H54 (cell line): ENCODE measurements at regions not wholly inside any gene's neighbourhood (a gene's known extent, or its start where the extent isn't known, plus 50 kb on each side); places are given as distances from the start of the nearest gene placed in this dataset.
"Not testable (repeated sequence)": the region's sequence is repeated elsewhere in the genome, so short reads cannot be mapped to it uniquely, and the experiment has no call there.

ENCODE experiments used
- DNase-seq: peaks from one replicate; pipeline ENCODE4 v3.0.0; 2011; ENCODE audit warnings: low spot score, mixed read lengths; ENCODE audit not compliant: insufficient read length
- FAIRE-seq: peaks from 3 replicates; lab custom pipeline; 2011; peaks lifted over from hg19 to GRCh38; lab: Jason Lieb, UNC
- POLR2A ChIP-seq: IDR thresholded peaks from 2 replicates; pipeline ENCODE4 v1.6.1; 2011; ENCODE audit warnings: low read depth, mild to moderate bottlenecking, low read length

- no peak for TF ChIP-seq POLR2A
- FAIRE-seq (no peak), DNase-seq (no peak)
Observed at GRCh38 chrX:138018145-138018799, 452.3 kb downstream of the ZIC3 start.

GRCh38 chrX:138020941-138021340 lies 455.0 kb downstream of the ZIC3 start:
- no peak for FAIRE-seq
- no peak for DNase-seq
- no peak for TF ChIP-seq POLR2A

DNA sequence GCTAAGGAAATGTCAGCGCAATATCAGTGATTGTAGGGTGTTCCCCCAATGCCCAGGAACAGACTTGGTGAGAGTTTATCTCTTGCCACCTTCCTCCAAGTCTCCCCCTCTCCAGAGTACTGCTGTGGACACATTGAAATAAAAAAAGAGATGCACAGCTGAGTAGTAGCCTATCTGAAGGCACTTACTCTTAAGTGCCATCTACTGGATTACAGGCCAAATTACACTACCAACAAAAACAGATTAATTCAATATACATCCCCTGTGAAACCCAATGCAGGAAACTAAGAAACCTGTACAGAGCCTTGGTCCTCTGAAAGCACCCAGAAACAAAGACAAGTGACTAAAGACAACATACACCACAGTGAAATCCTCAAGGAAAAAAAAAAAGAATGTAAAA lies 460.3 kb downstream of the ZIC3 start:
- FAIRE-seq (no peak), DNase-seq (no peak)
- no peak for TF ChIP-seq POLR2A

- DNase-seq (no peak), FAIRE-seq (no peak)
- TF ChIP-seq POLR2A: no peak
Observed at GRCh38 chrX:138031715-138032114, 465.8 kb downstream of the ZIC3 start.

DNA sequence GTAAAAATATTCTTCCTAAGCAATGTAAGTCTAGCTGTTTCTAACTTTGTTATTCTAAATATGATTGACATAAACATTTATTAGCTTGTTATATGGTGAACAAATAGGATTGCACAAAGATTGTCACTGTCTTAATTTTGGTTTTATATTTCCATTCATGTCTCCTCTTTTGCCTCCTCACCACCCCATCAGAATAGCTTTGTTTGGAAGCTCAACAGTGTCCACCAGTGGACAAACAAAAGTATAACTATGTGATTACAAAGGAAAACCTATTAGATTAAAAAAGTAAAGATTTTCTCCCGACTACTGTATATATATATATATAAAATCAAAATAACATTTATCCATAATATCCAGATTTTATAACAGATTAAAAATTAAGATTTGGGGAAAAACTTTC lies 468.2 kb downstream of the ZIC3 start:
- TF ChIP-seq POLR2A: no peak
- DNase-seq (no peak), FAIRE-seq (no peak)

GRCh38 chrX:138037548-138037947 lies 471.6 kb downstream of the ZIC3 start:
- FAIRE-seq: no peak
- TF ChIP-seq POLR2A: no peak
- DNase-seq: no peak

- TF ChIP-seq POLR2A: no peak
- FAIRE-seq (no peak), DNase-seq (no peak)
Observed at GRCh38 chrX:138057883-138058282, 492.0 kb downstream of the ZIC3 start.

DNA sequence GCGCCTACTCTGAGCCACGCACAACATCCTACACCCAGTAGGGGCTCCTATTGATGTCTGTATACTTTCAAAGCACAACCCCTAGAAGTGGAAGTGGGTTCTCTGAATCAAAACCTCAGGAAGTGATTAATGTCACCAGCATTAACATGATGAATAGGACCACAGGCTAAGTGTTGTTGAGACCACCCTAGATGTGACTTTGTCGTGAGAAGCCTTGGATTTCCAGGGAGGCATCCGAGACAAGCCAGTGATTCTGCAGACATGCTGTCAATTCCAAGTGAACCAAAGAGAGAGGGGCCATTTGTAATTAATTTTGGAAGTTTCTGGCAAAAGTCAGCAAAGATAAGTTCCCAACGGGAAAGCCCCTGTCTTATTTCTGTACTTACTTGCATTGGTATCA lies 493.0 kb downstream of the ZIC3 start:
- FAIRE-seq: no peak

GRCh38 chrX:138067415-138067814 lies 501.5 kb downstream of the ZIC3 start:
- FAIRE-seq (no peak), DNase-seq (no peak)
- no peak for TF ChIP-seq POLR2A

More for the DNA sequence above, 493.0 kb downstream of the ZIC3 start:
- TF ChIP-seq POLR2A: no peak
- DNase-seq: no peak

DNA sequence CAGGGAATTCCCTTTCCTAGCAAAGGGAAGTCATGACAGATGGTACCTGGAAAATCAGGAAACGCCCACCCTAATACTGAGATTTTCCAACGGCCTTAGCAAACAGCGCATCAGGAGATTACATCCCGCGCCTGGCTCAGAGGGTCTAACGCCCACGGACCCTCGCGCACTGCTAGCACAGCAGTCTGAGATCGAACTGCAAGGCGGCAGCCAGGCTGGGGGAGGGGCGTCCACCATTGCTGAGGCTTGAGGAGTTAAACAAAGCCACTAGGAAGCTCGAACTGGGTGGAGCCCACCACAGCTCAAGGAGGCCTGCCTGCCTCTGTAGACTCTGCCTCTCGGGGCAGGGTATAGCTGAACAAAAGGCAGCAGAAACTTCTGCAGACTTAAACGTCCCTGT lies 507.7 kb downstream of the ZIC3 start:
- no peak for DNase-seq
- no peak for TF ChIP-seq POLR2A
- no peak for FAIRE-seq

DNA sequence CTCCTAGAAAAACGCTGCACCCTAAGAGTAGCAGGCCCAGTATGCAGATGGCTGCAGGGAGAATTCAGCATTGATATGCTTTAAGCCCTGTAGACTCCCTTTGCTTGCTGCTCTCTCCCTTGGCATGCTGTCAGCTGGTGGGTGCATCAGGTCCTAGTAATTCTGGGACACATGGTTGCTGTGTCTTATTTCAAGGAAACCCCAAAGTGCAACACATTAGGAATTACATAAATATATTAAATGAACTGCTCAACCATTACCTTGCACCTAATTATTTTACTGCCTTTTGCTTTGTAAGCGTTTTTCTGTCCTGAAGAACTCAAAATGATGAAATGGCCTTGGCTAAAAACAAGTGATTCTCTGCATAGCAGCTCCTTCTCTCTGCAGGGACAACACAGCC lies 516.3 kb downstream of the ZIC3 start:
- DNase-seq: no peak
- TF ChIP-seq POLR2A: no peak
- FAIRE-seq: no peak

DNA sequence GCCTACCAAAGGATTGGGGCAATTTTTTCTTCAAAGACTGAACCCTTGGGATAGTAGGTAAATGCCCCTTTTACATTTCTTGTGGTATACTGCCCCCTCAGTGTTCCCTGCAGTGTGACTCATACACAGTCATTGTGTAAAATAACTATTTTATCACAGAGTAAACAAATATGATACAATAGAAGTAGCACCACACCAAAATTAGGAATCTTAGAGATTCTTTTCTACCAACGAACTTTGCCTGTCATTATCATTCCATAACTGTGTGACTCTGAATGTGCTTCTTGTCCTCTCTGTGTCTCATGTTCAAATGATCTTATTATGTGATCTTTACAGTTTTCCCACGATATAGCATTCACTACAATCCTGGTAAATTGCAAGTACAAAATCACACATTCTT lies 517.0 kb downstream of the ZIC3 start:
- TF ChIP-seq POLR2A: no peak
- FAIRE-seq (no peak), DNase-seq (no peak)

DNA sequence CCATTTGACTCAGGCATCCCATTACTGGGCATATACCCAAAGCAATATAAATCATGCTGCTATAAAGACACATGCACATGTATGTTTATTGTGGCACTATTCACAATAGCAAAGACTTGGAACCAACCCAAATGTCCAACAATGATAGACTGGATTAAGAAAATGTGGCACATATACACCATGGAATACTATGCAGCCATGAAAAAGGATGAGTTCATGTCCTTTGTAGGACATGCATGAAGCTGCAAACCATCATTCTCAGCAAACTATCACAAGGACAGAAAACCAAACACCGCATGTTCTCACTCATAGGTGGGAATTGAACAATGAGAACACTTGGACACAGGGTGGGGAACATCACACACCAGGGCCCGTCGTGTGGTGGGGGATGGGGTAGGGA lies 545.0 kb downstream of the ZIC3 start:
- FAIRE-seq, DNase-seq: not testable (repeated sequence)

- no peak for TF ChIP-seq POLR2A
- DNase-seq (no peak), FAIRE-seq (no peak)
Observed at GRCh38 chrX:138127314-138127713, 561.4 kb downstream of the ZIC3 start.

DNA sequence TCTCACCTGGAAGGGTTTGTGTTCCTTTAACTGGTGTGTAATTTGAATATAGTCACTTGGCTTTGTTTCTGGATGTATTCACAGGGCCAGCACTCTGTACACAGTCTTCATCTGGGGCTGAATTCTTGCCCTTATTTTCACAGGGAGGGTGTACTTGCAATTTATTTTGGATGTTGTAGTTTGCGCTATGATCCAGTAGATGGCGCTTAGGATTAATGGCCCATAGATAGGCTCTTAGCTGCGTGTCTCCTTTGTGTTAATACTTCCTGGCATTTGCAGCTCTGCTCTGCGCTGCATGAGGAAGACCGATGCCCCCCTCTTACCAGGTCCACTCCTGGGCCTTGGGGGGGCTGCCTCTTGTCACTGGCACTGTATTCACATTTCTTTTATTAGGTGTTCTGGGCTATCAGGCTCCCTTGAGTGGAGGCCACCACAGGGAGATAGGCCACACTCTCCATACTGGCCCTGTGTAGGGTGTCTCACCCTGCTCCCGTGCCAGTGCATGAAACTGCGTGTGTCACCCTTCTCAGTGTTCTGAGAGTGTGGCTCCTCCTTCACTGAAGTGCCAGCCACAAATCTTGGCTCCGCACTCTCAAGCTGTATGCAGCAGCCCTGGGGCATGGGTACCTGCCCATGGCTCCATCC lies 562.2 kb downstream of the ZIC3 start:
- peak; percentile 57 for FAIRE-seq
- no peak for DNase-seq
- no peak for TF ChIP-seq POLR2A
